ENCODE measurements at regions not wholly inside any gene's neighbourhood (a gene's known extent, or its start where the extent isn't known, plus 50 kb on each side); places are given as distances from the start of the nearest gene placed in this dataset.
"Not testable (repeated sequence)": the region's sequence is repeated elsewhere in the genome, so short reads cannot be mapped to it uniquely, and the experiment has no call there.

DNA sequence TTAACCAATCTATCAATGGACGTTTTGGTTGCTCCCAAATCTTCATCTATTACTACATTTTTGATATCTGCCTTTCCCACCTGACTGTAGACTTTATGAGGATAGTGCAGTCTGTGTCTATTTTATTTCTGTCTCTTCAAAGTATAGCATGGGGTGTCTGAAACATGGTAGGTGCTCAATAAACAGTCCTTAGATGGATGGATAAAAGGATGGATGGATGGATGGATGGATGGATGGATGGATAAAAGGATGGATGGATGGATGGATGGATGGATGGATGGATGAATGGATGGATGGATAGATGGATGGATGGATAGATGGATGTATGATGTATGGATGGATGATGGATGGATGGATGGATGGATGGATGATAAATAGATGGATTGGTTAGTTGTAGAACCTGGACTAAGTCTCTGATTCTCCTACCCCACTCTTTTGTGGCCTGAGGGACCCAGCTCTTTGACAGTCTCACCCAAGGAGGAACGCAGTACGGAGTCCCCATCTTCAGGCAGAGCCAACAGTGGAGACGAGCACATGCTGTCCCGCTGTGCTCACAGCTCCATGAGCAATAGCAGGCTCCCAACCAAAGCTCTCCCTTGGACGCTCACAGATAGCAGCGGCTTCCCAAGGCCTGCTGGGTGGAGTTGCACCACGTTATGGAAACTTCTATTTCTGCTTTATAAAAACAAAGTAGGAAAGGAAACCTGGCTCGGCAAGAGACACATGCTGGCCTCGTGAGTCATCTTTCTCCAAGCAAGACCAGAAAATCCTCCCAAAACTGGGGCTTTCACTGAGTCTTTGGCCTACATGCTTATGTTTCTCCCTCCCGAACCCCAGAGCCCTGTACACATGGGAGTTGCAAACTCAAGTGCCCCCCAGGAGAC, 448.0 kb downstream of the MIAT start:
- no peak for DNase-seq

- DNase-seq, result no peak
These were observed 449.6 kb downstream of the MIAT start for GRCh38 chr22:27106985-27107384.

GRCh38 chr22:27107386-27107785, 450.0 kb downstream of the MIAT start:
- no peak for DNase-seq

DNA sequence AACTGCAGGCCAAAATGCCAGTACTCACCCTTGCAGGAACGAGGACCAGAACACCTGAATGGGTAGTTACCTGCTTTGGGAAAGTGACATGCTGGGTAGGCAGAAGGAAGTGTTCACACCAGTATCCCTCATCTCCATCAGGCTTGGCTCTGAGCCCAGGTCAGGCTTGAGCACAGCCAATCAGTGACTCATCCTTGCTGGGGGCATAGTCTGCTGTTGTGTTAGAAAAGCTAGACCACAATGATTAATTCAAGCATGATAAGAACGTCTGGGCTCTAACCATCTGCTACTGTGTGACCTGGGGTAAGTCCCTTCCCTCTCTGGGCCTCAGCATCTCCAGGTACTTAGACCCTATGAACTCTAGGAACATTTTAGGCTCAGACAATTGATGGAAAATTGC, 450.4 kb downstream of the MIAT start:
- no peak for DNase-seq

- DNase-seq, result no peak
These were observed 451.2 kb downstream of the MIAT start for GRCh38 chr22:27108425-27109114.

- DNase-seq, result not testable (repeated sequence)
These were observed 452.0 kb downstream of the MIAT start for GRCh38 chr22:27109406-27109805.

- DNase-seq, result no peak
These were observed 453.5 kb downstream of the MIAT start for GRCh38 chr22:27110665-27111451.

GRCh38 chr22:27111796-27112672, 454.6 kb downstream of the MIAT start:
- DNase-seq, result no peak

DNA sequence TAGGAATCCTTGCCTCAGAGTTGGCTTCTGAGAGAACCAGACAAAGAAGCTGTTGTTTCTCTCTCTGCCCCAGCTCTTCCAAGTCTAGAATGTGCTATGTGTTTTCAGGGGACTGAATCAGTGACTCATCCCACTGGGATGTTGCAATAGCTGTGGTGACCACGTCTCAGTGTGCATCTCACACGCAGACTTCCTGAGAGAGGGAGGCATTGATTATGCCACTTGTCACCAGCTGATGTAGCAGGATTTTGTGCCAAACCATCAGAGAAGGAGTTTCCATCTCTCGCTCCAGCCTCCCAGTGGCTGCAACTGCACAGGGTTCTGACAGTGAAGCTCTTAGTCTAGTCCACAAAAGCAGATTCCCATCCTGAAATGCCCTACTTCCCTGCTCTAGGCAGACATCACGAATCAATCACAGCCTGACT, 455.8 kb downstream of the MIAT start:
- no peak for DNase-seq

DNA sequence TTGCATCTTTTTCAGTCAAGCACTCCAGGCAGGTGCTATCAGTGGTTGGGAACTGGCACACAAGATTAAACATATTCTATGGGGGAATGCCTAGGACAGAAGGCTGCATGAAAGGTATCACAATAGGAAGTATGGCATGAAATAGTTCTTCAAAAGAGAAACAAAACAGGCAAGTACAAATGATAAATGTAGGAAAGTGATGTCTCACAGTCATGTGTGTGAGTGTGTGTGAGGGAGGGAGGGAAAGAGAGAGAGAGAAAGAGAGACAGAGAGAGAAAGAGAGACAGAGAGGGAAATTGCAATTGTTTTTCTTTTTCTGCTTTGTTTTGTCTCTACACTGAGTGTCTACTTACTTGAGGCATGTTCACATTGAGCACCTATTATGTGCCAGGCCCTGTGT, 456.3 kb downstream of the MIAT start:
- no peak for DNase-seq

DNA sequence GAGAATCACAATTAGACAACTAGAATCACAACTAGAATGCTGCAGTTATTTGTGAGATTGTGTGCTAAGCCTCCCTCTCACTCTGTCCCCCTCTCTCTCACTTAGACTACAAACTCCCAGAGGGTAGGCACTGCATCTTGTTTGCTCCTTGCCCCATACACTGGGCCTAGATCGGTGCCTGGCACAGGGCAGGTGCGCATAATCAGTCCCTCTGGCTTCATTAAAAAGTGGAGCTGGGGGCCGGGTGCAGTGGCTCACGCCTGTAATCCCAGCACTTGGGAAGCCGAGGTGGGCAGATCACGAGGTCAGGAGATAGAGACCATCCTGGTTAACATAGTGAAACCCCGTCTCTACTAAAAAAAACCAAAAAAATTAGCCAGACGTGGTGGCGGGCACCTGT, 456.8 kb downstream of the MIAT start:
- no peak for DNase-seq

GRCh38 chr22:27115410-27115809, 458.0 kb downstream of the MIAT start:
- no peak for DNase-seq

DNA sequence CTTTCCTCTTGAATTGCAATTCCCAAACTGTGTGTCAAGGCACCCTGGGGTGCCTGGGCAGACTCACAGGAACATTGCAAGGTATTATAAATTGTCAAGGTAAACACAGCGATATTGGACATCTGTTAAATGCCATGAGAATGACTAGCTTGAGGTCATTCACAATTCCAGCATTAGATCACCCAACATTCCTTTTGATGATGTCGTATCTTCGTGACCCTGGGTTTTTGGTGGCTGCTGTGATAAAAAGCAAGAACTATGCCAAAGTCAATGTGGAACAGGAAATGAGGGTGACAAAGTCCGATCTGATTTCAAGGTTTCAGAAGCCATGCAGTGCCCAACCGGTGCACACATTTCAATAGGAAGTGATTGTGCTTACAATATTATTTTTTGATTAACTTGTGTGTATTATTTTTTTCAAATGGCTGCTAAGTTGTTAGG, 458.4 kb downstream of the MIAT start:
- no peak for DNase-seq

DNA sequence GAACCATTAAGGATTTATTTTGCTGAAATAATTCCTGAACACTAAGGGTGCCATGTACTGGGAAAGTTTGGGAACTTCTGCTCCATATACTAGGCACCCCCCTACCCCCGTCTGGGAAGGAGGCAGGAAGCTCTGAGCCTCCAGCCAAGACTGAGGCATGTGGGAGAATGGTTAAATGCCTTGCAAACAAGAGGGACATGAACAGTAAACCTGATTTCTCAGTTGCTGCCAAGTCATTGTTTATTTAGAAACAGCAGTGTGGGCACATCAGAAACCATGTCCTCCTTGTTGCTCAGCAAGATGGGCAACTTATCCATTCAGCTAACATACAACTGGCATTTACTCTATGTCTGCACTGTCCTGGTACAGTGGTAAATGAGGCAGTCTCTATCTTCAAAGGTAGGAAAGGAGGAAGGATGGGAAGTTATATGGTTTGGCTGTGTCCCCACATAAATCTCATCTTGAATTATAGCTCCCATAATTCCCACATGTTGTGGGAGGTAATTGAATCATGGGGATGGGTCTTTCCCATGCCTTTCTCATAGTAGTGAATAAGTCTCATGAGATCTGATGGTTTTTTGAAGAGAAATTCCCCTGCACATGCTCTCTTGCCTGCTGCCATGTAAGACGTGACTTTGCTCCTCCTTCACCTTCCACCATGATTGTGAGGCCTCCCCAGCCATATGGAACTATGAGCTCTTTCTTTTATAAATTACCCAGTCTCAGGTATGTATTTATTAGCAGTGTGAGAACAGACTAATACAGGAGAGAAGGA, 459.1 kb downstream of the MIAT start:
- no peak for DNase-seq

GRCh38 chr22:27120036-27120435, 462.6 kb downstream of the MIAT start:
- no peak for DNase-seq

DNA sequence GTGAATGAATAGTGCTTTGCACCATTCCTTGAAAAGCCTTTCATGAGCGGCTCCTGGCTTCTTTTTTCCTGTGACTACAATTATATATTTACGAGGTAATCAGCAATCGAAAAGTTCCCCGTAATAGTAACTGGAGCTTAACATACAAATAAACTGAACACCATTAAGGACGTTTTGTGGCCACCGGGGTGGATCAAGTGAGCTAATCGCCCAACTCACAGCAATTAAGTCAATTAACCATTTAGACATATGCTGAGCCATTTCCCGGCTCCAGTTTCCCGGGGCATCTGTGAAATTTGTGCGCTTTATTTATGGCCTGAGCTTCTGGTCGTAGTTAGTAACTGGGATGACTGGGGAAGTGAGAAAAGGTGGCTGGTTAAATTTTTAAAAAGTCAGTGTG, 465.2 kb downstream of the MIAT start:
- DNase-seq, result no peak

- DNase-seq, result no peak
These were observed 466.5 kb downstream of the MIAT start for GRCh38 chr22:27123880-27124279.

DNA sequence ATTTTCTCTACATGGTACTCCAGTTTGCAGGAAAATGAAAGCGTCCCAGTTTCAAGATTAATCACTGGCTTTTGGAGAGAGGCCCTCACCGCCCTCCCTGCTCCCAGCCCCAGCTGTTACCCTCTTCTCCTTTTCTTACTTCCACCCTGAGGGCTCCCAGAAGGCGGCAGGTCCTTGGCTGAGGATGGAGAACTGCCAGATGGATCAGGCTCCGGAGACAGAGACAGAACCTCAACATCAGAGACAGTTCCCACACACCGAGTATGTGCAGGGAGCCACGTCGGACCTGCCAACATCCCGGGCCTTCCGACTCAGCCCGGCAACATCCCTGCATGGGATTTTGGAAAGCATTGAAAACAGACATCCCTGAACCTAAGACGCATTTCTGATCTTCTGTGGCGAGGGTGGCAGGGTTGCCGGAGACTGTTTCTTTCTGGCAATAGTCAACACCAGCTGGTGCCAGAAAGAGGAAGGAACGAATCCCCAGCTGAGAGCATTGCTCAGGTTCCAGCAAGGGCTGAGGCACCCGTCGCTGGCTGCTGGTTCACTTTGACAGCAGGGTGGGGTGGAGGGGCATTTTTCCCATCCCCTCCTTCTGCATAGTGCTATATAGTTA, 467.1 kb downstream of the MIAT start:
- DNase-seq, result no peak

DNA sequence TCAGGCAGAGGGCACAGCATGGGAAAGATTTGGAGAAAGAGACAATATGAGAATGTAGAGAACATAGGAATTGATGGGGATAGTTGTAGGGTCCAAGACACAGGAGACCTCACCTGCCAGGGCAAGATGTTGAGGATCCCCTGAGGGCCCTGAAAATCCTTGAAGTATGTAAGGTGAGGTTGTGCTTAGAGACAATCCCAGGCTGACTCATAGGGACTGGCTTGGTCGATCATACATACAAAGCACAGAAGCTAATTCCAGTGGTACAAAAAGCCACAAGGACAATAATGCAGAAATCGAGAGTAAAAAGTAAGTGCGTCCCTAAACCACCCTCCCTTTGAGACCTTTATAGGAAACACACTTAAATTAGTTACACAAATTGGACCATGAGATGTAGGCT, 468.2 kb downstream of the MIAT start:
- DNase-seq, result no peak

DNA sequence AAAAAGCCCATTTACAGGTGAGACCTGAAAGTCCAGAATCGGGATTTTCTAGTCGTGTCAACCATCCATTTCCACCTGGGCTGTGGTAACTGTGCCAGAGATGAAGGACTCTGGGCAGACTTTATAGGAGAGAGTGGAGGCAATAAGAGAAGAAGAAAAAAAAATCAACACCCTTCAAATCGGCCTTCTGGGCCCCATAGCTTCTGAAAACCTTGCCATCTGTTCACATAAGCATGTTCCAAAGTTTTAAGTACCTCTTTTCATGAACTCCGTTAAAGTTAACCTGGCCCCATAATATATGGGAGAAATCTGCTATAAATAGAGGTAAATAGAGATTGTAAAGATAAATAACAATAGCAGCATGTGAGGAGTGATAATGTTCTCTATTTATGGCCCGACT, 470.5 kb downstream of the MIAT start:
- DNase-seq, result no peak

GRCh38 chr22:27128461-27129085, 471.2 kb downstream of the MIAT start:
- DNase-seq, result no peak
